ENCODE measurements at regions not wholly inside any gene's neighbourhood (a gene's known extent, or its start where the extent isn't known, plus 50 kb on each side); places are given as distances from the start of the nearest gene placed in this dataset.
A peak's percentile ranks its signal among the peaks of the same experiment; 100 is the strongest.

- in situ Hi-C loops (cut with MboI; ENCODE audit: low sequenced_read_pairs in 4 of 4) = no loop called here
- Histone ChIP-seq H3K9me3 (no peaks in the 10 kb centered on the region), H3K27me3 (no peaks in the 10 kb centered on the region), H3K4me3 (no peak overlapping the region), H3K27ac (no peak overlapping the region), H3K4me1 (no peaks in the 10 kb centered on the region), H3K36me3 (no peaks in the 10 kb centered on the region)
- no peak for ATAC-seq
- DNase-seq = no peak
- no peak for TF ChIP-seq CTCF (IDR thresholded peaks at IDR 0.05 in 4 of 5, conservative IDR thresholded peaks at IDR 0.05 in 1 of 5)
- TF ChIP-seq POLR2A (IDR thresholded peaks at IDR 0.05) = no peak
- intact Hi-C loops (cut with DNase I; ENCODE audit: low total_unique reads) = no loop called here
Measured at GRCh38 chr16:17939723-17940122, 396.8 kb downstream of the NPIPA8 start.

GRCh38 chr16:17939122-17939536 lies 397.4 kb downstream of the NPIPA8 start:
- no peaks in the 10 kb centered on the region for H3K9me3 ChIP-seq
- H3K4me1 ChIP-seq = no peaks in the 10 kb centered on the region
- H3K4me3 ChIP-seq = no peak overlapping the region
- no peaks in the 10 kb centered on the region for H3K27me3 ChIP-seq
- no peak overlapping the region for H3K27ac ChIP-seq
- TF ChIP-seq CTCF (IDR thresholded peaks at IDR 0.05 in 4 of 5, conservative IDR thresholded peaks at IDR 0.05 in 1 of 5) (no peak), POLR2A (IDR thresholded peaks at IDR 0.05) (no peak)
- intact Hi-C loops (cut with DNase I; ENCODE audit: low total_unique reads) = no loop called here
- no peak for ATAC-seq
- no peaks in the 10 kb centered on the region for H3K36me3 ChIP-seq
- in situ Hi-C loops (cut with MboI; ENCODE audit: low sequenced_read_pairs in 4 of 4) = no loop called here
- DNase-seq = no peak

GRCh38 chr16:17938546-17938945 lies 398.0 kb downstream of the NPIPA8 start:
- H3K27ac ChIP-seq = no peak overlapping the region
- ATAC-seq (peak in 1 of 2 donors; percentile 30), DNase-seq (no peak)
- intact Hi-C loops (cut with DNase I; ENCODE audit: low total_unique reads) = no loop called here
- H3K27me3 ChIP-seq = no peaks in the 10 kb centered on the region
- no peaks in the 10 kb centered on the region for H3K36me3 ChIP-seq
- H3K4me1 ChIP-seq = no peaks in the 10 kb centered on the region
- H3K4me3 ChIP-seq = no peak overlapping the region
- in situ Hi-C loops (cut with MboI; ENCODE audit: low sequenced_read_pairs in 4 of 4) = no loop called here
- TF ChIP-seq POLR2A (IDR thresholded peaks at IDR 0.05) (no peak), CTCF (IDR thresholded peaks at IDR 0.05 in 4 of 5, conservative IDR thresholded peaks at IDR 0.05 in 1 of 5) (no peak)
- no peaks in the 10 kb centered on the region for H3K9me3 ChIP-seq

GRCh38 chr16:17936766-17937402 lies 399.7 kb downstream of the NPIPA8 start:
- intact Hi-C loops (cut with DNase I; ENCODE audit: low total_unique reads) (no loop called here), in situ Hi-C loops (cut with MboI; ENCODE audit: low sequenced_read_pairs in 4 of 4) (no loop called here)
- H3K9me3 ChIP-seq = no peaks in the 10 kb centered on the region
- no peak overlapping the region for H3K27ac ChIP-seq
- H3K27me3 ChIP-seq = no peaks in the 10 kb centered on the region
- no peak overlapping the region for H3K4me3 ChIP-seq
- no peak for DNase-seq
- H3K36me3 ChIP-seq = no peaks in the 10 kb centered on the region
- ATAC-seq = no peak
- no peaks in the 10 kb centered on the region for H3K4me1 ChIP-seq
- TF ChIP-seq CTCF (IDR thresholded peaks at IDR 0.05 in 4 of 5, conservative IDR thresholded peaks at IDR 0.05 in 1 of 5) = no peak
- no peak for TF ChIP-seq POLR2A (IDR thresholded peaks at IDR 0.05)

- Histone ChIP-seq H3K9me3 (no peaks in the 10 kb centered on the region), H3K4me1 (no peaks in the 10 kb centered on the region), H3K27ac (no peak overlapping the region), H3K4me3 (no peak overlapping the region), H3K27me3 (no peaks in the 10 kb centered on the region), H3K36me3 (no peaks in the 10 kb centered on the region)
- in situ Hi-C loops (cut with MboI; ENCODE audit: low sequenced_read_pairs in 4 of 4) (no loop called here), intact Hi-C loops (cut with DNase I; ENCODE audit: low total_unique reads) (no loop called here)
- TF ChIP-seq CTCF (IDR thresholded peaks at IDR 0.05 in 4 of 5, conservative IDR thresholded peaks at IDR 0.05 in 1 of 5) (no peak), POLR2A (IDR thresholded peaks at IDR 0.05) (no peak)
- no peak for ATAC-seq
- no peak for DNase-seq
Measured at GRCh38 chr16:17930280-17930679, 406.3 kb downstream of the NPIPA8 start.
